K562 (cell line): ENCODE measurements at regions not wholly inside any gene's neighbourhood (a gene's known extent, or its start where the extent isn't known, plus 50 kb on each side); places are given as distances from the start of the nearest gene placed in this dataset.

ENCODE experiments used
- ATAC-seq: fragments of 200-7000 bp; cut with Tn5 transposase; 3 replicates; pipeline ENCODE4 v1.9.1; 2020; ENCODE audit warnings: moderate library complexity
- BruUV-seq: library from RNA; stranded (reverse); fragments of 400-500 nt; replicated peaks from 2 replicates; lab custom pipeline; 2021; lab: Mats Ljungman, UMichigan
- CTCF ChIA-PET: fragments of 300-600 bp; formaldehyde crosslinking; extraction: SDS; loops from one replicate; lab custom pipeline; 2021; ENCODE audit warnings: low intra/inter-chr PET ratio; lab: Yijun Ruan, JAX
- POLR2A ChIA-PET: fragments of 300-600, 350-650 bp; sonication (Branson Sonifier 250); formaldehyde crosslinking; extraction: SDS; loops from one replicate; lab custom pipeline; 2021; ENCODE audit warnings: antibody characterized with exemption, inconsistent platforms; lab: Yijun Ruan, JAX
- DNase-seq, 4 experiments: peaks; one replicate each; pipeline versions ENCODE4 v3.0.0 to v3.0.0-alpha.2; 2011 to 2018; ENCODE audit warnings: low spot score in 3 of 4, mixed read lengths in 3 of 4; ENCODE audit errors: extremely low read depth in 1 of 4
- FAIRE-seq: peaks from 2 replicates; lab custom pipeline; 2011; peaks lifted over from hg19 to GRCh38; lab: Jason Lieb, UNC
- H2AFZ ChIP-seq: 2 replicates; pipeline ENCODE4 v1.6.0; 2011; ENCODE audit warnings: low read depth, low read length, control low read depth, inconsistent platforms
- H3K27ac ChIP-seq: fragments of 200-600 bp; 3 replicates; pipeline ENCODE4 v1.8.0; 2011; ENCODE audit warnings: low read depth, mild to moderate bottlenecking, control low read depth, inconsistent platforms, low read length, moderate library complexity, mixed read lengths; ENCODE audit errors: extremely low read depth
- H3K27me3 ChIP-seq, 2 experiments: fragments of 300-600 bp in 1 of 2; 2 replicates in 1 of 2; 3 replicates in 1 of 2; pipeline versions ENCODE4 v1.6.0 to v1.8.0; 2011; ENCODE audit warnings: inconsistent platforms in 2 of 2, low read length in 2 of 2, mild to moderate bottlenecking in 1 of 2, mixed read lengths in 1 of 2, moderate library complexity in 1 of 2; ENCODE audit not compliant: control insufficient read depth in 2 of 2, insufficient read depth in 2 of 2
- H3K36me3 ChIP-seq: fragments of 300-600 bp; 3 replicates; pipeline ENCODE4 v1.8.0; 2011; ENCODE audit warnings: mild to moderate bottlenecking, low read length, inconsistent platforms; ENCODE audit not compliant: control insufficient read depth, insufficient read depth
- H3K4me1 ChIP-seq, 2 experiments: fragments of 200-600 bp in 1 of 2; replicated peaks in 1 of 2; 2 replicates in 1 of 2; 3 replicates in 1 of 2; pipeline versions ENCODE4 v1.5.1 to v1.8.0; 2011; ENCODE audit warnings: inconsistent platforms in 2 of 2, low read length in 2 of 2, mild to moderate bottlenecking in 1 of 2, mixed read lengths in 1 of 2, moderate library complexity in 1 of 2; ENCODE audit not compliant: control insufficient read depth in 2 of 2, insufficient read depth in 2 of 2
- H3K4me2 ChIP-seq: 2 replicates; pipeline ENCODE4 v1.6.1; 2011; ENCODE audit warnings: low read length, control low read depth, inconsistent platforms, mixed read lengths; ENCODE audit not compliant: insufficient read depth
- H3K4me3 ChIP-seq: fragments of 200-600 bp; sonication (generic), shearing (Covaris generic); 2 replicates; pipeline ENCODE4 v1.5.1; 2016; ENCODE audit warnings: control low read depth, inconsistent platforms
- H3K79me2 ChIP-seq: fragments of 200-600 bp; 3 replicates; pipeline ENCODE4 v1.8.0; 2011; ENCODE audit warnings: low read length, inconsistent platforms; ENCODE audit not compliant: control insufficient read depth, insufficient read depth
- H3K9ac ChIP-seq, 2 experiments: 2 replicates each; pipeline versions ENCODE4 v1.6.0 to v1.6.1; 2011; ENCODE audit warnings: low read depth in 2 of 2, low read length in 2 of 2, control low read depth in 1 of 2, inconsistent platforms in 1 of 2, mild to moderate bottlenecking in 1 of 2, mixed read lengths in 1 of 2; ENCODE audit not compliant: insufficient read depth in 1 of 2
- H3K9me1 ChIP-seq: one replicate; pipeline ENCODE4 v1.6.0; 2011; ENCODE audit warnings: inconsistent platforms, mild to moderate bottlenecking, low read length, moderate library complexity; ENCODE audit not compliant: control insufficient read depth, insufficient read depth
- H3K9me3 ChIP-seq: replicated peaks from 2 replicates; pipeline ENCODE4 v1.5.1; 2011; ENCODE audit warnings: low read depth, low read length, inconsistent platforms; ENCODE audit not compliant: control insufficient read depth, insufficient read depth
- H4K20me1 ChIP-seq: replicated peaks from 2 replicates; pipeline ENCODE4 v1.6.1; 2011; ENCODE audit warnings: low read length, inconsistent platforms, mixed read lengths; ENCODE audit not compliant: control insufficient read depth, insufficient read depth
- CBFA2T2 ChIP-seq: fragments of 450-650 bp; conservative IDR thresholded peaks from 2 replicates; pipeline ENCODE4 v1.6.1; 2017; ENCODE audit warnings: mild to moderate bottlenecking
- DPF2 ChIP-seq: fragments of 450-650 bp; IDR thresholded peaks from 2 replicates; pipeline ENCODE4 v1.6.1; 2016
- ELF4 ChIP-seq: fragments of 450-650 bp; formaldehyde crosslinking; IDR thresholded peaks from 2 replicates; pipeline ENCODE4 v1.4.0; 2022; ENCODE audit warnings: missing genetic modification characterization
- FOXK1 ChIP-seq: sonication (generic); formaldehyde crosslinking; IDR thresholded peaks from 2 replicates; pipeline ENCODE4 v1.8.0; 2022; ENCODE audit warnings: missing genetic modification reagents, mild to moderate bottlenecking, borderline replicate concordance
- L3MBTL2 ChIP-seq: fragments of 450-650 bp; IDR thresholded peaks from 2 replicates; pipeline ENCODE4 v1.6.1; 2016; ENCODE audit warnings: mild to moderate bottlenecking, moderate library complexity
- MEF2D ChIP-seq: conservative IDR thresholded peaks from 2 replicates; pipeline ENCODE4 v1.6.1; 2016; ENCODE audit warnings: low read depth, missing genetic modification characterization, missing compliant biosample characterization
- NRF1 ChIP-seq, 2 experiments: fragments of 450-650 bp; IDR thresholded peaks in 1 of 2; conservative IDR thresholded peaks in 1 of 2; 2 replicates each; pipeline ENCODE4 v1.6.1; 2014; ENCODE audit warnings: mild to moderate bottlenecking in 2 of 2
- PCBP1 ChIP-seq: fragments of 200-400 bp; formaldehyde crosslinking; IDR thresholded peaks from 2 replicates; pipeline ENCODE4 v1.6.1; 2018; ENCODE audit warnings: mild to moderate bottlenecking, low read depth, low read length; ENCODE audit not compliant: poor library complexity, severe bottlenecking
- PML ChIP-seq: IDR thresholded peaks from 2 replicates; pipeline ENCODE4 v1.6.1; 2012; ENCODE audit warnings: low read length, inconsistent platforms
- RBM39 ChIP-seq: fragments of 200-400 bp; formaldehyde crosslinking; optimal IDR thresholded peaks from 2 replicates; pipeline ENCODE3; 2018; ENCODE audit warnings: low read depth, low read length
- RUNX1 ChIP-seq: sonication (generic); IDR thresholded peaks from 2 replicates; pipeline ENCODE4 v1.6.1; 2016; ENCODE audit warnings: antibody characterized with exemption, low read depth
- SRSF1 ChIP-seq: fragments of 200-400 bp; formaldehyde crosslinking; IDR thresholded peaks from 2 replicates; pipeline ENCODE4 v1.6.1; 2017; ENCODE audit warnings: mild to moderate bottlenecking, low read depth, low read length, moderate library complexity
- YBX1 ChIP-seq: fragments of 450-650 bp; IDR thresholded peaks from 2 replicates; pipeline ENCODE4 v1.7.1; 2016; ENCODE audit warnings: mild to moderate bottlenecking
- ZBED1 ChIP-seq: IDR thresholded peaks from 2 replicates; pipeline ENCODE4 v1.6.1; 2014
- ZBTB9 ChIP-seq: fragments of 450-650 bp; formaldehyde crosslinking; IDR thresholded peaks from 2 replicates; pipeline ENCODE4 v1.4.0; 2020; ENCODE audit warnings: mild to moderate bottlenecking, moderate library complexity
- WGBS: fragments of 100-300 bp; shearing (Covaris generic); methylation state at CpG from one replicate; pipeline ENCODE4 v1.1.6; 2016; ENCODE audit warnings: low coverage, mixed read lengths; ENCODE audit not compliant: insufficient coverage; ENCODE audit errors: missing lambda C conversion rate; 5-methylcytosine and 5-hydroxymethylcytosine counted together
- in situ Hi-C: fragments of 300-500 bp; cut with MboI; formaldehyde crosslinking; loops from 4 replicates; pipeline ENCODE4 v1.15.0; 2018; ENCODE audit warnings: inconsistent platforms, mixed read lengths
- intact Hi-C: fragments of 100-400 bp; cut with micrococcal nuclease; formaldehyde crosslinking; loops from 2 replicates; pipeline ENCODE4 v1.14.2; 2022

DNA sequence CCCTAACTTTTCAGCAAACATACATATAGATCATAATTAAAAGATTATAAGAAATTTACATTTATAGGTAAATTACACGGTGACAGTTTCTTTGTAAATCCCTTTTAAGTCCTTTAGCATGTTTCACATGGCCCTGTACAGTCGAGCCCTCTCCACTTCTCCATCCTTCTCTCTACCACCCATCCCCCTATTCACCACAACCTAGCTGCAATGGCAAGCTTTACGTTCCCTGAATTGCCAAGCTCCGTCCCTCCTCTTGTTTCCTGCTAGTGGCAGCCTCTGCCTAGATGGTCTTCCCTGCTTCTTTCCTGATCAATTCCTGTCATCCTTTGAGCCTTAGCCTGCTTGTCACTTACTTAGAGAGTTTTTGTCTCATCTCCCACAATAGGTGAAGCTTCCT, 116.2 kb downstream of the TMA16 start:
- no peak overlapping the region for H3K27ac ChIP-seq
- 1% methylated on average over 4 of the region's 4 CpGs for WGBS
- no peaks in the 10 kb centered on the region for H3K79me2 ChIP-seq
- H4K20me1 ChIP-seq, result no peaks in the 10 kb centered on the region
- intact Hi-C loops, result no loop called here
- H3K4me3 ChIP-seq, result no peak overlapping the region
- FAIRE-seq (no peak), ATAC-seq (no peak), DNase-seq (no peak)
- H3K36me3 ChIP-seq, result no peaks in the 10 kb centered on the region
- H3K4me2 ChIP-seq, result no peak overlapping the region
- no peaks in the 10 kb centered on the region for H3K9me1 ChIP-seq
- no TSS peak for BruUV-seq
- no peak for TF ChIP-seq RBM39
- TF ChIP-seq DPF2, result no peak
- TF ChIP-seq NRF1 (conservative IDR thresholded peaks at IDR 0.05 in 1 of 2, IDR thresholded peaks at IDR 0.05 in 1 of 2), result no peak
- TF ChIP-seq FOXK1 (CRISPR knock-in tag), result no peak
- no peak for TF ChIP-seq L3MBTL2
- TF ChIP-seq PML, result no peak
- TF ChIP-seq SRSF1, result no peak
- TF ChIP-seq CBFA2T2, result no peak
- no peak for TF ChIP-seq MEF2D (tag)
- no peaks in the 10 kb centered on the region for H3K4me1 ChIP-seq
- in situ Hi-C loops, result no loop called here
- CTCF ChIA-PET, result no interaction called here
- no peak overlapping the region for H2AFZ ChIP-seq
- no peak overlapping the region for H3K9ac ChIP-seq
- POLR2A ChIA-PET, result no interaction called here
- H3K27me3 ChIP-seq, result no peaks in the 10 kb centered on the region
- H3K9me3 ChIP-seq, result no peaks in the 10 kb centered on the region

- no peaks in the 10 kb centered on the region for H3K9me3 ChIP-seq
- H3K4me3 ChIP-seq, result no peak overlapping the region
- FAIRE-seq, result no peak
- no peak overlapping the region for H2AFZ ChIP-seq
- BruUV-seq, result no TSS peak
- no peak for ATAC-seq
- intact Hi-C loops (no loop called here), in situ Hi-C loops (no loop called here)
- WGBS, result 3% methylated on average over 3 of the region's 3 CpGs
- POLR2A ChIA-PET, result no interaction called here
- H3K9ac ChIP-seq, result no peak overlapping the region
- H3K27ac ChIP-seq, result no peak overlapping the region
- H3K4me1 ChIP-seq, result no peaks in the 10 kb centered on the region
- no peaks in the 10 kb centered on the region for H3K36me3 ChIP-seq
- CTCF ChIA-PET, result no interaction called here
- H3K9me1 ChIP-seq, result no peaks in the 10 kb centered on the region
- H3K79me2 ChIP-seq, result no peaks in the 10 kb centered on the region
- H3K27me3 ChIP-seq, result no peaks in the 10 kb centered on the region
- no peak for DNase-seq
- H4K20me1 ChIP-seq, result no peaks in the 10 kb centered on the region
- no peak overlapping the region for H3K4me2 ChIP-seq
- TF ChIP-seq PCBP1, result no peak
- TF ChIP-seq RUNX1, result no peak
- no peak for TF ChIP-seq ZBTB9
- no peak for TF ChIP-seq YBX1
- TF ChIP-seq ELF4 (CRISPR knock-in tag), result no peak
- TF ChIP-seq ZBED1, result no peak
Measured at GRCh38 chr4:163611182-163611581, 116.7 kb downstream of the TMA16 start.
